ENCODE measurements at regions not wholly inside any gene's neighbourhood (a gene's known extent, or its start where the extent isn't known, plus 50 kb on each side); places are given as distances from the start of the nearest gene placed in this dataset.

DNA sequence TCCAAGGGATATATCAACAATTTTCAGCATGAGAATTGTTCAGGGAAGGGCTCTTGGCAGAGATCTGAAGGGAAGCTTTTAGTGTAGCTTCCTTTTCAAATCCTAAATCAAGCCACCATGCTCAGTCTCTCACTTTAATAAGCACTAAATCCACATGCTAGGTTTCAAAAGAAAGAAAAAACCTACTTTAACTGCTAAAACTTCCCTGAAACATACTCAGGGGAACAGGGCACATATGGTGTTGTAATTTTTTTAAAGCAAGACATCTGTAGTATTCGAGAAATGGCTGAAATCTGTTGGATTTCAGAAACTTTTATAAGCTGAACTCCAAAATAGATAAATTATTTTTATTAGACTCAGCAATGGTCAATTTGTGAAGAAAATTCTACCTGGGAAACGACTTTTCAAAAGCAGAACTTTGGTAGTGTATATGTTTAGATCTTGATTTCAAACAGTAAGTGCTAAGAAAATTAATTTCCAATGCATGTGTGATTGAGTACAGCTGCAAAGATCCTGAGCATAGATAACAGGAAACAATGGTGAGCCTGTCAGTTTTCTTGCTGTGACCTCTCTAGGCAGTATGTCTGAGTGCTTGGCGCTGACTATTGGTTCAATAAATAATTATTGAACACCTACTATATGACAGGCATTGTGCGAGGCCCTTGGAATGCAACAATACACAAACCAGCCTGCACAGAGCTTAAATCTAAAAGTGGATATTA is 804.5 kb upstream of the SOX9 start:
- Histone ChIP-seq H3K27me3 (no peaks in the 10 kb centered on the region), H3K9me3 (no peaks in the 10 kb centered on the region), H3K4me3 (no peak overlapping the region), H3K36me3 (no peaks in the 10 kb centered on the region), H3K4me1 (no peaks in the 10 kb centered on the region), H3K27ac (no peak overlapping the region)
- DNase-seq, result no peak
- intact Hi-C loops (cut with DNase I; ENCODE audit: low total_unique reads), result no loop called here
- TF ChIP-seq, protein P1, sequence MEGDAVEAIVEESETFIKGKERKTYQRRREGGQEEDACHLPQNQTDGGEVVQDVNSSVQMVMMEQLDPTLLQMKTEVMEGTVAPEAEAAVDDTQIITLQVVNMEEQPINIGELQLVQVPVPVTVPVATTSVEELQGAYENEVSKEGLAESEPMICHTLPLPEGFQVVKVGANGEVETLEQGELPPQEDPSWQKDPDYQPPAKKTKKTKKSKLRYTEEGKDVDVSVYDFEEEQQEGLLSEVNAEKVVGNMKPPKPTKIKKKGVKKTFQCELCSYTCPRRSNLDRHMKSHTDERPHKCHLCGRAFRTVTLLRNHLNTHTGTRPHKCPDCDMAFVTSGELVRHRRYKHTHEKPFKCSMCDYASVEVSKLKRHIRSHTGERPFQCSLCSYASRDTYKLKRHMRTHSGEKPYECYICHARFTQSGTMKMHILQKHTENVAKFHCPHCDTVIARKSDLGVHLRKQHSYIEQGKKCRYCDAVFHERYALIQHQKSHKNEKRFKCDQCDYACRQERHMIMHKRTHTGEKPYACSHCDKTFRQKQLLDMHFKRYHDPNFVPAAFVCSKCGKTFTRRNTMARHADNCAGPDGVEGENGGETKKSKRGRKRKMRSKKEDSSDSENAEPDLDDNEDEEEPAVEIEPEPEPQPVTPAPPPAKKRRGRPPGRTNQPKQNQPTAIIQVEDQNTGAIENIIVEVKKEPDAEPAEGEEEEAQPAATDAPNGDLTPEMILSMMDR (IDR thresholded peaks at IDR 0.05), result no peak

DNA sequence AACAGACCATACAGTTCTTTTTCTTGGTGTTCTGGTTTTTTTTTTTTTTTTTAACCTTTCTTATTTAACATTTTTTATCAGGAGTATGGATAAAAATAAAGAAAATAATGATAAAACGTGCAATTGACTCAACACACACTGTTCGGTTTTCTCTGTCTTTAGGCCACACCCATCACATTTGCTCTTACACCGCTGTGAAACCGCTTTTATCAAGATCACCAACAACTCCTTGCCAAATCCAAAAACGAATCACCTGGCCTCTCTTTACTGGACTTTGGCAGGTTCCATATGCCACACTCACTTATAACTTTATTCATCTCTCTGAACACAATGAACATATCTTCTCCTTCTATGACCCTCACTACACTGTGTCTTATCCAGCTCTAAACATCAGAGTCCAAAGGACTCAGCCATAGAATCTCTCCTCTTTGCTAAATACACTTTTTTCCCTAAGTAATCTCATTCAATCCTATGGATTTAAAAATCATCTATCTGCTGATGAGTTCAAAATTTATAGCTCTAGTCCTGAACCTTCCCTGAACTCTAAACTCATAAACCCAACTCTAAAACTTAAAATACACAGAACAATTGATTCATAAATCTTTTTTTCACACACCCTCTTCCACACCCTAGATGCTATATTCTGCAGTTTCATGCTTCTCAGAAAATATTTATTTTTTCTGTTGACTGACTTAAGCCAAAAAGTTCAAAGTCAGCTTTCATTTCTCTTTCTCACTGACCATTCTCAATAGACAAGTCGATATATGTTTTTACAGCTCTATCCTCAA is 800.6 kb upstream of the SOX9 start:
- Histone ChIP-seq H3K4me1 (no peaks in the 10 kb centered on the region), H3K4me3 (no peak overlapping the region), H3K27me3 (no peaks in the 10 kb centered on the region), H3K9me3 (no peaks in the 10 kb centered on the region), H3K27ac (no peak overlapping the region), H3K36me3 (no peaks in the 10 kb centered on the region)
- DNase-seq, result no peak
- intact Hi-C loops (cut with DNase I; ENCODE audit: low total_unique reads), result no loop called here
- TF ChIP-seq, protein P1 (IDR thresholded peaks at IDR 0.05), result no peak

DNA sequence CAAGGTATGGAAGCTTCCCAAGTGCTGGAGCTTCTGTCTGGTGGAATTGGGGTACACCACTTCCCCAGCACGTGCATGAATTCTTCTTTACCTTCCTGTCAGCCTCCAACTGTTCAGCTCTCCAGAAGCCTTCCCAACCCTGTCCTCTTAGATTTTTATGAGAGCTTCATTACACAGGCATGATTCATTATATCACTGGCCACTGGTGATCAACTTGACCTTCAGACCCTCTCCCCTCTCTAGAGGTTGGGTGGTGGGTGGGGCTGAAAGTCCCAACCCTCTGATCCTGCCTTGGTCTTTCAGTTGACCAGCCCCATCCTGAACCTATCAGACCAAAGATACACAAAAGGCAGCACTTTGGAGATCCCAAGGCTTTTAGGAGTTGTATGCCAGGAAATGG is 795.7 kb upstream of the SOX9 start:
- TF ChIP-seq, protein P1 (IDR thresholded peaks at IDR 0.05), result no peak
- intact Hi-C loops (cut with DNase I; ENCODE audit: low total_unique reads), result no loop called here

DNA sequence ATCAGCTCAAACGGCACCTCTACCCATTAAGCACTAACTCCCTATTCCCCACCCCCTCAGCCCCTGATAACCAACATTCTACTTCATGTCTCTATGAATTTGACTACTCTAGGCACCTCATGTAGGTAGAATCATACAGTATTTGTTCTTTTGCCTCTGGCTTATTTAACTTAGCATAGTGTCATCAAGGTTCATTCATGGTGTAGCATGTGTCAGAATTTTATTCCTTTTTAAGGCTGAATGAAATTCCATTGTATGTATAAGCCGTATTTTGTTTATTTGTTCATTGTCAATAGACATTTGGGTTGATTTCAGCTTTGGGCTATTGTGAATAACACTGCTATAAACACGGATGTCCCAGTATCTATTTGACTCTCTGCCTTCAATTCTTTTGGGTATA is 794.9 kb upstream of the SOX9 start:
- Histone ChIP-seq H3K4me3 (no peak overlapping the region), H3K4me1 (no peaks in the 10 kb centered on the region), H3K27ac (no peak overlapping the region), H3K36me3 (no peaks in the 10 kb centered on the region), H3K9me3 (no peaks in the 10 kb centered on the region), H3K27me3 (no peaks in the 10 kb centered on the region)
- TF ChIP-seq, protein P1 (IDR thresholded peaks at IDR 0.05), result no peak
- intact Hi-C loops (cut with DNase I; ENCODE audit: low total_unique reads), result no loop called here
- DNase-seq, result no peak

More for the DNA sequence above, 795.7 kb upstream of the SOX9 start:
- DNase-seq, result no peak
- Histone ChIP-seq H3K4me3 (no peak overlapping the region), H3K27me3 (no peaks in the 10 kb centered on the region), H3K4me1 (no peaks in the 10 kb centered on the region), H3K27ac (no peak overlapping the region), H3K9me3 (no peaks in the 10 kb centered on the region), H3K36me3 (no peaks in the 10 kb centered on the region)

DNA sequence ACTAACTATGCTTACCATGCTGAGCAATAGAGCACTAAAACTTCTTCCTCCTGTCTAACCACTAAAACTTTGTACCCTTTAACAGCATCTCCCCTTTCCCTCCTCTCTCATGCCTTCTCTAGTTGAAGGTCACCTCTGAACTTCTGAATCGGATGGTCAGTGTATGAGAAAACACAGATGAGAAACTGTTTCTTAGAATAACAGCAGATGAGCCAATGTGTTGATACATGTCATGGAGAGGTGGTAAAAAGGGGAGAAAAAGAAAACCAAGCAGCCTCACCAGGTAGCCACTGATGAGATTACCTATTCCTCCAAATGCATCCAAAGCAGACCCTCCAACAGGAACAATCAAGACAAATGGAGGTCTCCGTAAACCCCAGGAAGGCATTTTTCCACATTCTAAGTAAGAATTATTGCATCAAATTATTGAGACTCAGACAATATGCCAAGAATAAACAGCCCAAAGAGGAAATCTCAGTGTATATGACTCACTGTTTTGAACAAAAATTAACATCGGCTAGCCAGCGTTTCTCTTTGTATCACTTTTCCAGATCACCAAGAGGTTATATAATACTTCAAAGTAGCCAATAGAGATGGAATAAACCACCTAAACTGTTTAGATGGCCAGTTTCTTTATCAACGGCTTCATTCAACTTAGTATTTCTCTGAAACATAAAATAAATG is 793.3 kb upstream of the SOX9 start:
- intact Hi-C loops (cut with DNase I; ENCODE audit: low total_unique reads), result no loop called here
- TF ChIP-seq, protein P1 (IDR thresholded peaks at IDR 0.05), result no peak
- Histone ChIP-seq H3K9me3 (no peaks in the 10 kb centered on the region), H3K27ac (no peak overlapping the region), H3K36me3 (no peaks in the 10 kb centered on the region), H3K27me3 (no peaks in the 10 kb centered on the region), H3K4me1 (no peaks in the 10 kb centered on the region), H3K4me3 (no peak overlapping the region)
- DNase-seq, result no peak

All from tibial artery (tissue), 4 donors.